A673 (cell line): ENCODE measurements at regions not wholly inside any gene's neighbourhood (a gene's known extent, or its start where the extent isn't known, plus 50 kb on each side); places are given as distances from the start of the nearest gene placed in this dataset.

ENCODE experiments used
- CTCF ChIP-seq: fragments of 300-800, 200-600 bp; sonication (generic); conservative IDR thresholded peaks from 2 replicates; pipeline ENCODE4 v1.5.1; 2017; ENCODE audit warnings: low read depth, mild to moderate bottlenecking, antibody characterized with exemption, low read length, moderate library complexity, mixed read lengths
- EZH2 ChIP-seq: fragments of 200-600 bp; sonication (generic); IDR thresholded peaks from 2 replicates; pipeline ENCODE4 v1.6.1; 2017; ENCODE audit warnings: borderline replicate concordance, low read depth, mild to moderate bottlenecking, mixed read lengths, antibody characterized with exemption, low read length; ENCODE audit not compliant: poor library complexity, severe bottlenecking

- TF ChIP-seq CTCF (no peak), EZH2 (no peak)
These were observed 172.4 kb upstream of the TOPAZ1 start for GRCh38 chr3:44069276-44069675.
